Stomach (tissue), 8 donors: ENCODE measurements at regions not wholly inside any gene's neighbourhood (a gene's known extent, or its start where the extent isn't known, plus 50 kb on each side); places are given as distances from the start of the nearest gene placed in this dataset.

Experiments used
- DNase-seq, 2 donors: peaks; one replicate each; pipeline versions ENCODE4 v3.0.0 to v3.0.0-alpha.2; 2013 to 2019
- H3K27ac ChIP-seq, 5 donors: fragments of 200-600 bp in 4 of 5; sonication (generic) in 4 of 5; one replicate each; pipeline ENCODE4 v1.5.1; 2013 to 2019; ENCODE audit warnings: mild to moderate bottlenecking in 1 of 5, moderate library complexity in 1 of 5
- H3K27me3 ChIP-seq, 3 donors: fragments of 200-600 bp; sonication (generic); one replicate each; pipeline ENCODE4 v1.5.1; 2017 to 2019; ENCODE audit warnings: mixed run types in 1 of 3
- H3K36me3 ChIP-seq, 4 donors: fragments of 200-600 bp; sonication (generic); 1 replicate in 3 of 4; 2 replicates in 1 of 4; pipeline ENCODE4 v1.5.1; 2016 to 2019
- H3K4me1 ChIP-seq, 4 donors: fragments of 200-600 bp; sonication (generic); one replicate each; pipeline ENCODE4 v1.5.1; 2016 to 2019
- H3K4me3 ChIP-seq, 4 donors: fragments of 200-600 bp; sonication (generic) in 3 of 4; one replicate each; pipeline ENCODE4 v1.5.1; 2016 to 2019; ENCODE audit warnings: mild to moderate bottlenecking in 1 of 4
- H3K9me3 ChIP-seq, 4 donors: fragments of 200-600 bp; sonication (generic); one replicate each; pipeline ENCODE4 v1.5.1; 2016 to 2019
- EP300 ChIP-seq: sonication (generic); formaldehyde crosslinking; IDR thresholded peaks from one replicate; pipeline ENCODE4 v1.6.1; 2017; ENCODE audit warnings: antibody characterized with exemption
- POLR2A ChIP-seq, 4 donors: fragments of 450-650 bp; IDR thresholded peaks; one replicate each; pipeline ENCODE4 v1.6.1; 2016; ENCODE audit warnings: antibody characterized with exemption in 4 of 4, control low read depth in 2 of 4, mild to moderate bottlenecking in 1 of 4, moderate library complexity in 1 of 4
- POLR2AphosphoS5 ChIP-seq, 3 donors: sonication (generic); formaldehyde crosslinking; IDR thresholded peaks; one replicate each; pipeline ENCODE4 v1.6.1; 2016; ENCODE audit warnings: antibody characterized with exemption in 3 of 3
- WGBS, 5 donors: extraction: QIAGEN DNeasy Blood & Tissue Kit in 3 of 5; methylation state at CpG; one replicate each; pipeline versions ENCODE4 v1.1.5 to v1.1.7; 2013 to 2018; 5-methylcytosine and 5-hydroxymethylcytosine counted together
- intact Hi-C: fragments of 100-400 bp; cut with DNase I; formaldehyde crosslinking; loops from one replicate; pipeline ENCODE4 v1.15.1; 2023; ENCODE audit warnings: low total_unique reads
- TF ChIP-seq, protein P1 (sequence below), 7 experiments: fragments of 450-650 bp in 4 of 7; fragments of 200-600 bp in 3 of 7; sonication (generic) in 3 of 7; IDR thresholded peaks; one replicate each; pipeline ENCODE4 v1.5.1; 2016 to 2019; ENCODE audit warnings: antibody characterized with exemption in 7 of 7, control low read depth in 2 of 7, mild to moderate bottlenecking in 1 of 7
- donor health status: healthy with polysubstance abuse.
- donor health status: Bipolar disorder and iron deficiency.
- donor health status: healthy.

GRCh38 chr3:72601983-72602750 lies 246.1 kb downstream of the SHQ1 start:
- Histone ChIP-seq H3K9me3 (no peaks in the 10 kb centered on the region), H3K4me1 (peaks cover 0 to 12% (median 0%) of the 10 kb centered on the region in 4 donors), H3K4me3 (no peak overlapping the region), H3K36me3 (no peaks in the 10 kb centered on the region), H3K27me3 (no peaks in the 10 kb centered on the region), H3K27ac (no peak overlapping the region)
- no peak for DNase-seq
- 72 to 87% (median 81%) methylated on average over 4 of the region's 4 CpGs for WGBS, 5 donors
- intact Hi-C loops, result no loop called here
- no peak for TF ChIP-seq POLR2A (IDR thresholded peaks at IDR 0.05)

- TF ChIP-seq POLR2AphosphoS5 (IDR thresholded peaks at IDR 0.05), result no peak
- 61 to 77% (median 69%) methylated on average over 5 of the region's 5 CpGs; no CpG with 5 or more reads in 1 of the 5 donors for WGBS, 5 donors
- no peaks in the 10 kb centered on the region for H3K27me3 ChIP-seq
- no peak overlapping the region for H3K4me3 ChIP-seq
- peak overlapping the region in 1 of 5 donors; percentile 4 for H3K27ac ChIP-seq
- H3K9me3 ChIP-seq, result no peaks in the 10 kb centered on the region
- H3K36me3 ChIP-seq, result no peaks in the 10 kb centered on the region
- intact Hi-C loops, result no loop called here
- peak in 1 of 2 donors; percentile 83 for DNase-seq
- H3K4me1 ChIP-seq, result peaks cover 0 to 12% (median 0%) of the 10 kb centered on the region in 4 donors
These were observed 247.2 kb downstream of the SHQ1 start for GRCh38 chr3:72601060-72601459.

- no peak overlapping the region for H3K27ac ChIP-seq
These were observed 250.5 kb downstream of the SHQ1 start for GRCh38 chr3:72597756-72598195.

DNA sequence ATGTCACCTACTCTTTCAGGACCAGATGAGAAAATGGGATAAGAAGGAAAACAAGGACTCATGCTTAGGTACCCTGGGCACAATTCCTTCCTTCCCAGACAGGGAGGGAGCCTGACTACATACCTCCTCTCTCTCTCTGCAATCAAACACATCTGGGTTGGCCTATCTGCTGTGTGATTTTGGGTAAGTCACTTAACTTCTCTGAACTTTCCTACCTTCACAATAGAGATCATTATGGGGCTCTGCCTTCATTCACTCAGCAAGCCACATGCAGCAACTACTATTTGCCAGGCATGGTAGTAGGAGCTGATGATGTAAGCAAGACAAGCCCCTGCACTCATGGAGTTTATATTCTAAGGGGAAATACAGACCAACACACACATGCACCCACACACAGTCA lies 251.2 kb downstream of the SHQ1 start:
- TF ChIP-seq POLR2A (IDR thresholded peaks at IDR 0.05), result no peak
- no peak for TF ChIP-seq POLR2AphosphoS5 (IDR thresholded peaks at IDR 0.05)
- TF ChIP-seq, protein P1, sequence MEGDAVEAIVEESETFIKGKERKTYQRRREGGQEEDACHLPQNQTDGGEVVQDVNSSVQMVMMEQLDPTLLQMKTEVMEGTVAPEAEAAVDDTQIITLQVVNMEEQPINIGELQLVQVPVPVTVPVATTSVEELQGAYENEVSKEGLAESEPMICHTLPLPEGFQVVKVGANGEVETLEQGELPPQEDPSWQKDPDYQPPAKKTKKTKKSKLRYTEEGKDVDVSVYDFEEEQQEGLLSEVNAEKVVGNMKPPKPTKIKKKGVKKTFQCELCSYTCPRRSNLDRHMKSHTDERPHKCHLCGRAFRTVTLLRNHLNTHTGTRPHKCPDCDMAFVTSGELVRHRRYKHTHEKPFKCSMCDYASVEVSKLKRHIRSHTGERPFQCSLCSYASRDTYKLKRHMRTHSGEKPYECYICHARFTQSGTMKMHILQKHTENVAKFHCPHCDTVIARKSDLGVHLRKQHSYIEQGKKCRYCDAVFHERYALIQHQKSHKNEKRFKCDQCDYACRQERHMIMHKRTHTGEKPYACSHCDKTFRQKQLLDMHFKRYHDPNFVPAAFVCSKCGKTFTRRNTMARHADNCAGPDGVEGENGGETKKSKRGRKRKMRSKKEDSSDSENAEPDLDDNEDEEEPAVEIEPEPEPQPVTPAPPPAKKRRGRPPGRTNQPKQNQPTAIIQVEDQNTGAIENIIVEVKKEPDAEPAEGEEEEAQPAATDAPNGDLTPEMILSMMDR (IDR thresholded peaks at IDR 0.05), result no peak
- no peak for TF ChIP-seq EP300
- Histone ChIP-seq H3K4me3 (no peak overlapping the region), H3K4me1 (peaks cover 0 to 15% (median 2%) of the 10 kb centered on the region in 4 donors), H3K9me3 (no peaks in the 10 kb centered on the region), H3K27me3 (no peaks in the 10 kb centered on the region), H3K36me3 (no peaks in the 10 kb centered on the region), H3K27ac (no peak overlapping the region)
- DNase-seq, result no peak
- intact Hi-C loops, result no loop called here

More at GRCh38 chr3:72597756-72598195, 250.5 kb downstream of the SHQ1 start:
- DNase-seq, result peak in 1 of 2 donors; percentile 44
- no peak overlapping the region for H3K4me3 ChIP-seq
- WGBS, 5 donors, result 36 to 63% (median 56%) methylated on average over 5 of the region's 5 CpGs
- no peaks in the 10 kb centered on the region for H3K27me3 ChIP-seq
- H3K4me1 ChIP-seq, result peaks cover 0 to 12% (median 0%) of the 10 kb centered on the region in 4 donors
- intact Hi-C loops, result no loop called here
- TF ChIP-seq EP300 (no peak), POLR2A (IDR thresholded peaks at IDR 0.05) (no peak), POLR2AphosphoS5 (IDR thresholded peaks at IDR 0.05) (no peak)
- TF ChIP-seq, protein P1 (IDR thresholded peaks at IDR 0.05), result no peak
- no peaks in the 10 kb centered on the region for H3K9me3 ChIP-seq
- H3K36me3 ChIP-seq, result no peaks in the 10 kb centered on the region

DNA sequence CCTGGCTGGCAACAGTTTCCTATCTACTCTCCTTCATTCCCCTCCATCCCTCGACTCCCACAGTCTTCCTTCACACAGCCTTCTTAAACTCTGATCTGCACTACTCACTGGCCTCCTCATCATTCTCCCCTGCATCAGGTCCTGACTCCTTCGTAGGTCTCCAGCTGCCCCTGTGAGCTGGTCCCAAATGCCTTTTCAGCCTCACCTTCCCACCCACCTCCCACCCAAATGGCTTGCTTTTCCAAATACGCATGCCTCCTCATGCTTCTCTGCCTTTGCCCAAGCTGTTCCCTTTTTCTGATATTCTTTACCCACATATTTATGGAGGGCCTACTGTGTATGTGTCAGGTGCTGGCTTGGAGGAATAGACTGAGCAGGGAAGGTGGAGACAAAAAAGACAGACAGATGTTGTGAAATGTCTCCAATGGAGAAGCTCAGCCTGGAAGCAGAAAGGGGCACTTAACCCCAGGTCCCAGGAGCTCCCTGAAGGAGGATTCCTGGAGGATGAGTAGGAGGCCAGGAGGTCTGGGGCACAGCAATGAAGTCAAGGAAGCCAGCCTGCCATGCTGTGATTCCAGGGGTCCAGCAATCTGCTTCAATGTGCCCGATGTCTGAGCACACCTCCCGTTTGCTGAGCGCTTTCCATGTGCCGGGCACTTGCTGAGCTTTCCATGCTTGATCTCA lies 252.2 kb downstream of the SHQ1 start:
- H3K4me3 ChIP-seq, result no peak overlapping the region
- no peaks in the 10 kb centered on the region for H3K27me3 ChIP-seq
- intact Hi-C loops, result no loop called here
- WGBS, 5 donors, result 85 to 96% (median 88%) methylated on average over 5 to 7 of the region's 7 CpGs
- DNase-seq, result no peak
- H3K9me3 ChIP-seq, result no peaks in the 10 kb centered on the region
- H3K27ac ChIP-seq, result no peak overlapping the region
- H3K36me3 ChIP-seq, result no peaks in the 10 kb centered on the region
- TF ChIP-seq, protein P1 (IDR thresholded peaks at IDR 0.05), result no peak
- TF ChIP-seq POLR2A (IDR thresholded peaks at IDR 0.05), result no peak
- peaks cover 0 to 19% (median 5%) of the 10 kb centered on the region in 4 donors for H3K4me1 ChIP-seq
